ENCODE measurements at regions not wholly inside any gene's neighbourhood (a gene's known extent, or its start where the extent isn't known, plus 50 kb on each side); places are given as distances from the start of the nearest gene placed in this dataset.

- Histone ChIP-seq H3K27me3 (ENCODE audit: insufficient read depth, low read length) (0 out of 2 replicates have a peak, but pooled peaks cover 4% of the 10 kb centered on the region), H3K36me3 (ENCODE audit: insufficient read depth, low read length) (no peaks in the 10 kb centered on the region), H4K20me1 (ENCODE audit: insufficient read depth, low read length) (no peaks in the 10 kb centered on the region), H3K4me3 (ENCODE audit: low read depth, low read length, poor library complexity, severe bottlenecking) (no peak overlapping the region), H3K27ac (ENCODE audit: low read depth, low read length, poor library complexity, severe bottlenecking) (no peak overlapping the region), H3F3A (ENCODE audit: insufficient read depth, low read length) (no peaks in the 10 kb centered on the region), H3K4me1 (ENCODE audit: insufficient read depth, low read length, severe bottlenecking) (no peaks in the 10 kb centered on the region), H3K79me2 (ENCODE audit: insufficient read depth, low read length) (no peaks in the 10 kb centered on the region), H3K9me2 (ENCODE audit: low read depth, low read length) (no peaks in the 10 kb centered on the region), H3K9ac (ENCODE audit: low read length) (no peak overlapping the region), H3K9me3 (ENCODE audit: low read length) (no peaks in the 10 kb centered on the region), H2AFZ (ENCODE audit: low read length) (no peak overlapping the region), H3K4me2 (ENCODE audit: low read length) (no peak overlapping the region)
- TF ChIP-seq CTCF (IDR thresholded peaks at IDR 0.05; ENCODE audit: low read length) (no peak), EZH2 (IDR thresholded peaks at IDR 0.05; ENCODE audit: borderline replicate concordance, low read length) (no peak)
Observed at GRCh38 chr9:34783951-34784487, 74.1 kb upstream of the CCL21 start.

- no peaks in the 10 kb centered on the region for H3K9me2 ChIP-seq (ENCODE audit: low read depth, low read length)
- no peaks in the 10 kb centered on the region for H3K9me3 ChIP-seq (ENCODE audit: low read length)
- no peak overlapping the region for H3K4me3 ChIP-seq (ENCODE audit: low read depth, low read length, poor library complexity, severe bottlenecking)
- H3K27me3 ChIP-seq (ENCODE audit: insufficient read depth, low read length) = 0 out of 2 replicates have a peak, but pooled peaks cover 4% of the 10 kb centered on the region
- no peak overlapping the region for H2AFZ ChIP-seq (ENCODE audit: low read length)
- H3K4me2 ChIP-seq (ENCODE audit: low read length) = no peak overlapping the region
- no peak overlapping the region for H3K9ac ChIP-seq (ENCODE audit: low read length)
- TF ChIP-seq EZH2 (IDR thresholded peaks at IDR 0.05; ENCODE audit: borderline replicate concordance, low read length) (no peak), CTCF (IDR thresholded peaks at IDR 0.05; ENCODE audit: low read length) (no peak)
- no peaks in the 10 kb centered on the region for H4K20me1 ChIP-seq (ENCODE audit: insufficient read depth, low read length)
- H3K27ac ChIP-seq (ENCODE audit: low read depth, low read length, poor library complexity, severe bottlenecking) = no peak overlapping the region
- H3K79me2 ChIP-seq (ENCODE audit: insufficient read depth, low read length) = no peaks in the 10 kb centered on the region
- no peaks in the 10 kb centered on the region for H3K36me3 ChIP-seq (ENCODE audit: insufficient read depth, low read length)
- no peaks in the 10 kb centered on the region for H3K4me1 ChIP-seq (ENCODE audit: insufficient read depth, low read length, severe bottlenecking)
- H3F3A ChIP-seq (ENCODE audit: insufficient read depth, low read length) = no peaks in the 10 kb centered on the region
Observed at GRCh38 chr9:34782372-34782771, 72.4 kb upstream of the CCL21 start.

GRCh38 chr9:34777666-34778065 lies 67.7 kb upstream of the CCL21 start:
- no peaks in the 10 kb centered on the region for H4K20me1 ChIP-seq (ENCODE audit: insufficient read depth, low read length)
- no peak overlapping the region for H3K4me3 ChIP-seq (ENCODE audit: low read depth, low read length, poor library complexity, severe bottlenecking)
- no peaks in the 10 kb centered on the region for H3F3A ChIP-seq (ENCODE audit: insufficient read depth, low read length)
- H3K9me3 ChIP-seq (ENCODE audit: low read length) = no peaks in the 10 kb centered on the region
- TF ChIP-seq EZH2 (IDR thresholded peaks at IDR 0.05; ENCODE audit: borderline replicate concordance, low read length) (no peak), CTCF (IDR thresholded peaks at IDR 0.05; ENCODE audit: low read length) (no peak)
- no peaks in the 10 kb centered on the region for H3K36me3 ChIP-seq (ENCODE audit: insufficient read depth, low read length)
- H3K4me1 ChIP-seq (ENCODE audit: insufficient read depth, low read length, severe bottlenecking) = no peaks in the 10 kb centered on the region
- no peak overlapping the region for H3K4me2 ChIP-seq (ENCODE audit: low read length)
- no peak overlapping the region for H2AFZ ChIP-seq (ENCODE audit: low read length)
- no peaks in the 10 kb centered on the region for H3K9me2 ChIP-seq (ENCODE audit: low read depth, low read length)
- H3K9ac ChIP-seq (ENCODE audit: low read length) = no peak overlapping the region
- no peaks in the 10 kb centered on the region for H3K27me3 ChIP-seq (ENCODE audit: insufficient read depth, low read length)
- no peaks in the 10 kb centered on the region for H3K79me2 ChIP-seq (ENCODE audit: insufficient read depth, low read length)
- no peak overlapping the region for H3K27ac ChIP-seq (ENCODE audit: low read depth, low read length, poor library complexity, severe bottlenecking)
